GM12891 (cell line): ENCODE measurements at regions not wholly inside any gene's neighbourhood (a gene's known extent, or its start where the extent isn't known, plus 50 kb on each side); places are given as distances from the start of the nearest gene placed in this dataset.

ENCODE experiments used
- POLR2A ChIP-seq: IDR thresholded peaks from 2 replicates; pipeline ENCODE4 v1.6.1; 2011; ENCODE audit warnings: low read depth, low read length, control low read depth
- POLR2AphosphoS5 ChIP-seq: IDR thresholded peaks from 2 replicates; pipeline ENCODE4 v1.6.1; 2011; ENCODE audit warnings: low read depth, low read length, control low read depth

- TF ChIP-seq POLR2AphosphoS5 (no peak), POLR2A (no peak)
These were observed 691.6 kb downstream of the TMTC2 start for GRCh38 chr12:83378186-83378727.
